HCT116 (cell line): ENCODE measurements at regions not wholly inside any gene's neighbourhood (a gene's known extent, or its start where the extent isn't known, plus 50 kb on each side); places are given as distances from the start of the nearest gene placed in this dataset.
"Not testable (repeated sequence)": the region's sequence is repeated elsewhere in the genome, so short reads cannot be mapped to it uniquely, and the experiment has no call there.

Experiments
- ATAC-seq: fragments of 200-7000 bp; cut with Tn5 transposase; 2 replicates; pipeline ENCODE4 v1.9.1; 2020; ENCODE audit warnings: mild to moderate bottlenecking, moderate library complexity
- BruUV-seq: library from RNA; stranded (reverse); fragments of 400-500 nt; replicated peaks from 2 replicates; lab custom pipeline; 2021; lab: Mats Ljungman, UMichigan
- CTCF ChIA-PET: fragments of 300-600 bp; sonication (Branson Sonifier 250); formaldehyde crosslinking; loops from one replicate; lab custom pipeline; 2021; ENCODE audit warnings: antibody characterized with exemption; lab: Charles Lee
- POLR2A ChIA-PET: fragments of 300-600, 350-600 bp; sonication (Branson Sonifier 250); formaldehyde crosslinking; loops from one replicate; lab custom pipeline; 2021; ENCODE audit warnings: antibody characterized with exemption; lab: Charles Lee
- RAD21 ChIA-PET, 2 experiments: fragments of 300-600 bp; sonication (Branson Sonifier 250); formaldehyde crosslinking; loops; one replicate each; lab custom pipeline; 2023; ENCODE audit warnings: low total read pairs in 2 of 2; ENCODE audit not compliant: uncharacterized antibody in 2 of 2, unreplicated experiment in 2 of 2, low non-redundant PET in 1 of 2; lab: Charles Lee
- DNase-seq: peaks from one replicate; pipeline ENCODE4 v3.0.0-alpha.2; 2010; ENCODE audit warnings: low read depth, low spot score
- H2AFZ ChIP-seq: fragments of 200-600 bp; shearing (Covaris generic), sonication (generic); 2 replicates; pipeline ENCODE4 v1.6.1; 2017; ENCODE audit warnings: low read depth, mixed run types, mixed read lengths, antibody characterized with exemption, low read length; ENCODE audit not compliant: poor library complexity, severe bottlenecking
- H3K27ac ChIP-seq: 2 replicates; pipeline ENCODE4 v1.5.1; 2012; ENCODE audit warnings: low read depth, low read length
- H3K27me3 ChIP-seq: fragments of 200-600 bp; sonication (generic); 2 replicates; pipeline ENCODE4 v1.6.1; 2016; ENCODE audit warnings: mixed run types, low read length, mixed read lengths; ENCODE audit not compliant: insufficient read depth
- H3K36me3 ChIP-seq, 2 experiments: fragments of 200-500 bp in 1 of 2; fragments of 200-600 bp in 1 of 2; sonication (Bioruptor generic) in 1 of 2; sonication (generic) in 1 of 2; 2 replicates each; pipeline versions ENCODE4 v1.5.1 to v1.6.1; 2014 to 2016; ENCODE audit warnings: low read length in 2 of 2, inconsistent platforms in 1 of 2, mixed read lengths in 1 of 2, mixed run types in 1 of 2; ENCODE audit not compliant: insufficient read depth in 2 of 2, control insufficient read depth in 1 of 2
- H3K4me1 ChIP-seq, 2 experiments: fragments of 200-600 bp in 1 of 2; sonication (generic) in 1 of 2; 2 replicates each; pipeline versions ENCODE4 v1.5.1 to v1.6.1; 2012 to 2017; ENCODE audit warnings: low read length in 2 of 2, inconsistent platforms in 1 of 2, mild to moderate bottlenecking in 1 of 2, mixed read lengths in 1 of 2, mixed run types in 1 of 2, moderate library complexity in 1 of 2; ENCODE audit not compliant: insufficient read depth in 2 of 2, control insufficient read depth in 1 of 2
- H3K4me2 ChIP-seq: fragments of 200-600 bp; sonication (generic); 2 replicates; pipeline ENCODE4 v1.6.1; 2017; ENCODE audit warnings: mixed run types, low read length, mixed read lengths
- H3K4me3 ChIP-seq, 2 experiments: fragments of 200-600 bp in 1 of 2; sonication (generic) in 1 of 2; replicated peaks in 1 of 2; 2 replicates each; pipeline ENCODE4 v1.5.1; 2011 to 2016; ENCODE audit warnings: low read length in 2 of 2, control low read depth in 1 of 2, low read depth in 1 of 2, mild to moderate bottlenecking in 1 of 2, mixed read lengths in 1 of 2, mixed run types in 1 of 2
- H3K79me2 ChIP-seq: fragments of 200-600 bp; sonication (generic); 2 replicates; pipeline ENCODE4 v1.6.1; 2017; ENCODE audit warnings: mild to moderate bottlenecking, mixed run types, low read length, moderate library complexity, mixed read lengths; ENCODE audit not compliant: insufficient read depth
- H3K9ac ChIP-seq: fragments of 200-600 bp; sonication (generic); 2 replicates; pipeline ENCODE4 v1.6.1; 2016; ENCODE audit warnings: low read length, mixed read lengths
- H3K9me2 ChIP-seq: fragments of 200-600 bp; sonication (generic), shearing (Covaris generic); 2 replicates; pipeline ENCODE4 v1.6.1; 2017; ENCODE audit warnings: mixed run types, mild to moderate bottlenecking, moderate library complexity; ENCODE audit not compliant: insufficient read depth
- H3K9me3 ChIP-seq, 2 experiments: fragments of 200-500 bp in 1 of 2; fragments of 200-600 bp in 1 of 2; sonication (Bioruptor generic) in 1 of 2; sonication (generic) in 1 of 2; 2 replicates each; pipeline ENCODE4 v1.6.1; 2014 to 2017; ENCODE audit warnings: low read length in 2 of 2, mixed read lengths in 2 of 2, inconsistent platforms in 1 of 2, low read depth in 1 of 2, mild to moderate bottlenecking in 1 of 2, mixed run types in 1 of 2, moderate library complexity in 1 of 2; ENCODE audit not compliant: control insufficient read depth in 1 of 2, insufficient read depth in 1 of 2
- H4K20me1 ChIP-seq: fragments of 200-600 bp; sonication (generic), shearing (Covaris generic); 2 replicates; pipeline ENCODE4 v1.6.1; 2017; ENCODE audit warnings: mixed run types, mild to moderate bottlenecking, moderate library complexity; ENCODE audit not compliant: insufficient read depth
- REST ChIP-seq: IDR thresholded peaks from 2 replicates; pipeline ENCODE4 v1.6.1; 2012; ENCODE audit warnings: low read depth
- intact Hi-C: fragments of 100-400 bp; cut with micrococcal nuclease; formaldehyde crosslinking; loops from 2 replicates; pipeline ENCODE4 v1.10.0; 2022

DNA sequence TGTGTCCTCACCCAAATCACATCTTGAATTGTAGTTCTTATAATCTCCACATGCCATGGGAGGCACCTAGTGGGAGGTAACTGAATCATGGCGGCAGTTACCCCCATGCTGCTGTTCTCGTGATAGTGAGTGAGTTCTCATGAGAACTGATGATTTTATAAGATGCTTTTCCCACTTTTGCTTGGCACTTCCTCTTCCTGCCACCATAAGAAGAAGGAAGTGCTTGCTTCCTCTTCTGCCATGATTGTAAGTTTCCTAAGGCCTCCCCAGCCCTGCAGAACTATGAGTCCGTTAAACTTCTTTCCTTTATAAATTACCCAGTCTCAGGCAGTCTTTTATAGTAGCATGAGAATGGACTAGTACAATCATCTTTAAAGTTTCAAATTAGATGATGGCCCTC, 902.4 kb upstream of the PIK3C3 start:
- BruUV-seq, result no TSS peak
- POLR2A ChIA-PET, result no interaction called here
- TF ChIP-seq REST, result no peak
- no peaks in the 10 kb centered on the region for H3K79me2 ChIP-seq
- H3K4me1 ChIP-seq, result no peaks in the 10 kb centered on the region
- no peak overlapping the region for H3K9ac ChIP-seq
- DNase-seq (no peak), ATAC-seq (no peak)
- H3K27ac ChIP-seq, result no peak overlapping the region
- H3K4me2 ChIP-seq, result no peak overlapping the region
- no peaks in the 10 kb centered on the region for H4K20me1 ChIP-seq
- peaks cover 0 to 15% of the 10 kb centered on the region in 2 experiments; a peak in 2 of 4 replicates for H3K9me3 ChIP-seq
- CTCF ChIA-PET, result no interaction called here
- H3K9me2 ChIP-seq, result no peaks in the 10 kb centered on the region
- no peak overlapping the region for H3K4me3 ChIP-seq
- intact Hi-C loops, result no loop called here
- no peaks in the 10 kb centered on the region for H3K27me3 ChIP-seq
- no peak overlapping the region for H2AFZ ChIP-seq
- H3K36me3 ChIP-seq, result no peaks in the 10 kb centered on the region
- RAD21 ChIA-PET, result no interaction called here

DNA sequence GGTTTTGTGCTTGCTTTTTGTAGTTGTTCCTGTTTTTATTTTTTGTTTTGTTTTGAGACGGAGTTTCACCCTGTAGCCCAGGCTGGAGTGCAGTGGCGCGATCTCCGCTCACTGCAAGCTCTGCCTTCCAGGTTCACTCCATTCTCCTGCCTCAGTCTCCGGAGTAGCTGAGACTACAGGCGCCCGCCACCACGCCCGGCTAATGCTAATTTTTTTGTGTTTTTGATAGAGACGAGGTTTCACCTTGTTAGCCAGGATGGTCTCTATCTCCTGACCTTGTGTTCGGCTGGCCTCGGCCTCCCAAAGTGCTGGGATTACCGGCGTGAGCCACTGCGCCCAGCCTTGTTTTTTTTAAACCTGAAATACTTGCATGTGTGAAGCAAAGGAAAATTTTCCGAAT, 908.8 kb upstream of the PIK3C3 start:
- H3K4me3 ChIP-seq, H2AFZ ChIP-seq, intact Hi-C loops, ATAC-seq, POLR2A ChIA-PET, H4K20me1 ChIP-seq, DNase-seq, H3K4me2 ChIP-seq, H3K36me3 ChIP-seq, BruUV-seq, CTCF ChIA-PET, H3K4me1 ChIP-seq, H3K27ac ChIP-seq, RAD21 ChIA-PET, H3K9ac ChIP-seq, H3K9me2 ChIP-seq, H3K27me3 ChIP-seq, H3K79me2 ChIP-seq: not testable (repeated sequence)
- peaks cover 11 to 24% of the 10 kb centered on the region in 2 experiments; a peak in 2 of 4 replicates for H3K9me3 ChIP-seq
